GM12878 (cell line): ENCODE measurements at regions not wholly inside any gene's neighbourhood (a gene's known extent, or its start where the extent isn't known, plus 50 kb on each side); places are given as distances from the start of the nearest gene placed in this dataset.

Source experiments
- ATAC-seq: fragments of 200-7000 bp; cut with Tn5 transposase; 3 replicates; pipeline ENCODE4 v1.9.1; 2020; ENCODE audit warnings: mild to moderate bottlenecking, moderate library complexity
- BruUV-seq: library from RNA; stranded (reverse); fragments of 400-500 nt; replicated peaks from 2 replicates; lab custom pipeline; 2021; lab: Mats Ljungman, UMichigan
- CTCF ChIA-PET: fragments of 300-600 bp; sonication (Branson Sonifier 250); formaldehyde crosslinking; extraction: SDS; loops from one replicate; lab custom pipeline; 2021; ENCODE audit warnings: inconsistent platforms; lab: Yijun Ruan, JAX
- POLR2A ChIA-PET: fragments of 350-600 bp; formaldehyde crosslinking; extraction: SDS; loops from one replicate; lab custom pipeline; 2021; ENCODE audit warnings: inconsistent platforms; lab: Charles Lee
- RAD21 ChIA-PET: fragments of 300-600 bp; sonication (Branson Sonifier 250); formaldehyde crosslinking; loops from one replicate; lab custom pipeline; 2023; ENCODE audit warnings: antibody characterized with exemption; ENCODE audit not compliant: unreplicated experiment; lab: Charles Lee
- SMC1A ChIA-PET: fragments of 300-600 bp; sonication (Branson Sonifier 250); formaldehyde crosslinking; loops from one replicate; lab custom pipeline; 2023; ENCODE audit not compliant: unreplicated experiment, uncharacterized antibody; lab: Charles Lee
- DNase-seq: peaks from one replicate; pipeline ENCODE4 v3.0.0-alpha.2; 2011; ENCODE audit warnings: low read depth, low spot score
- FAIRE-seq: peaks from 3 replicates; lab custom pipeline; 2011; peaks lifted over from hg19 to GRCh38; lab: Jason Lieb, UNC
- H2AFZ ChIP-seq: 2 replicates; pipeline ENCODE4 v1.6.0; 2011; ENCODE audit warnings: low read depth, low read length, control low read depth; ENCODE audit not compliant: control insufficient read depth
- H3K27ac ChIP-seq: 2 replicates; pipeline ENCODE4 v1.5.1; 2011; ENCODE audit warnings: control low read depth; ENCODE audit not compliant: control insufficient read depth, insufficient read depth
- H3K27me3 ChIP-seq, 2 experiments: replicated peaks in 1 of 2; 2 replicates each; pipeline versions ENCODE4 v1.6.0 to v1.6.1; 2011; ENCODE audit warnings: low read length in 1 of 2; ENCODE audit not compliant: control insufficient read depth in 2 of 2, insufficient read depth in 2 of 2
- H3K36me3 ChIP-seq, 2 experiments: 2 replicates each; pipeline ENCODE4 v1.5.1; 2011; ENCODE audit warnings: low read length in 1 of 2; ENCODE audit not compliant: control insufficient read depth in 2 of 2, insufficient read depth in 2 of 2
- H3K4me1 ChIP-seq: 2 replicates; pipeline ENCODE4 v1.6.1; 2011; ENCODE audit warnings: mild to moderate bottlenecking, low read length, moderate library complexity, mixed read lengths; ENCODE audit not compliant: control insufficient read depth, insufficient read depth
- H3K4me2 ChIP-seq: 2 replicates; pipeline ENCODE4 v1.6.0; 2011; ENCODE audit warnings: control low read depth; ENCODE audit not compliant: control insufficient read depth, insufficient read depth
- H3K4me3 ChIP-seq: fragments of 200-600 bp; sonication (generic); 2 replicates; pipeline ENCODE4 v1.5.1; 2016
- H3K79me2 ChIP-seq: 2 replicates; pipeline ENCODE4 v1.6.0; 2011; ENCODE audit warnings: low read length; ENCODE audit not compliant: control insufficient read depth, insufficient read depth
- H3K9ac ChIP-seq: 2 replicates; pipeline ENCODE4 v1.8.0; 2011; ENCODE audit warnings: low read length, control low read depth, mixed read lengths; ENCODE audit not compliant: control insufficient read depth, insufficient read depth
- H3K9me3 ChIP-seq: replicated peaks from 3 replicates; pipeline ENCODE4 v1.5.1; 2011; ENCODE audit warnings: mild to moderate bottlenecking, low read length; ENCODE audit not compliant: control insufficient read depth, insufficient read depth
- H4K20me1 ChIP-seq: 2 replicates; pipeline ENCODE4 v1.6.0; 2011; ENCODE audit not compliant: control insufficient read depth, insufficient read depth
- BMI1 ChIP-seq: fragments of 450-650 bp; IDR thresholded peaks from 2 replicates; pipeline ENCODE4 v1.6.1; 2016; ENCODE audit warnings: mild to moderate bottlenecking, moderate library complexity, borderline replicate concordance
- FOXK2 ChIP-seq: fragments of 450-650 bp; IDR thresholded peaks from 2 replicates; pipeline ENCODE4 v1.6.1; 2017; ENCODE audit warnings: mild to moderate bottlenecking, moderate library complexity
- HCFC1 ChIP-seq: fragments of 150-350 bp; IDR thresholded peaks from 2 replicates; pipeline ENCODE4 v1.6.1; 2014; ENCODE audit warnings: low read length
- KDM1A ChIP-seq: fragments of 200-600 bp; sonication (generic); IDR thresholded peaks from 2 replicates; pipeline ENCODE4 v1.6.1; 2016; ENCODE audit warnings: borderline replicate concordance
- MTA2 ChIP-seq: fragments of 450-650 bp; IDR thresholded peaks from 2 replicates; pipeline ENCODE4 v1.6.1; 2016; ENCODE audit warnings: low read depth, mild to moderate bottlenecking, moderate library complexity
- MTA3 ChIP-seq: IDR thresholded peaks from 2 replicates; pipeline ENCODE4 v1.6.1; 2012; ENCODE audit warnings: low read length, inconsistent platforms, borderline replicate concordance
- PML ChIP-seq: IDR thresholded peaks from 2 replicates; pipeline ENCODE4 v1.6.1; 2012; ENCODE audit warnings: low read length, inconsistent platforms
- SPI1 ChIP-seq: IDR thresholded peaks from 2 replicates; pipeline ENCODE4 v1.6.1; 2011; ENCODE audit warnings: low read depth, mild to moderate bottlenecking, low read length, moderate library complexity, borderline replicate concordance; ENCODE audit not compliant: insufficient read depth
- SRF ChIP-seq, 2 experiments: IDR thresholded peaks; 2 replicates each; pipeline ENCODE4 v1.6.1; 2011; ENCODE audit warnings: low read depth in 2 of 2, low read length in 2 of 2, mild to moderate bottlenecking in 1 of 2, moderate library complexity in 1 of 2
- TAF1 ChIP-seq: IDR thresholded peaks from 2 replicates; pipeline ENCODE4 v1.6.1; 2011; ENCODE audit warnings: mild to moderate bottlenecking, low read depth, low read length, borderline replicate concordance
- TBL1XR1 ChIP-seq: IDR thresholded peaks from 2 replicates; pipeline ENCODE4 v1.6.1; 2012; ENCODE audit warnings: low read depth, low read length, improper control_type of control experiment
- TCF7 ChIP-seq: IDR thresholded peaks from 2 replicates; pipeline ENCODE4 v1.6.1; 2014; ENCODE audit warnings: antibody characterized with exemption, borderline replicate concordance
- ZNF24 ChIP-seq: fragments of 450-650 bp; IDR thresholded peaks from 2 replicates; pipeline ENCODE4 v1.6.1; 2017; ENCODE audit warnings: antibody characterized with exemption, mild to moderate bottlenecking
- ZSCAN29 ChIP-seq: fragments of 450-650 bp; IDR thresholded peaks from 2 replicates; pipeline ENCODE4 v1.6.1; 2017; ENCODE audit warnings: mild to moderate bottlenecking, moderate library complexity
- WGBS: methylation state at CpG from one replicate; pipeline ENCODE4 v1.1.6; 2016; ENCODE audit warnings: low lambda C conversion rate; ENCODE audit not compliant: insufficient replicate concordance, insufficient coverage; ENCODE audit errors: missing lambda C conversion rate; 5-methylcytosine and 5-hydroxymethylcytosine counted together
- in situ Hi-C: fragments of 300-500 bp; cut with MboI; formaldehyde crosslinking; loops from 9 replicates; pipeline ENCODE4 v1.14.3; 2018; ENCODE audit warnings: mixed read lengths
- intact Hi-C: fragments of 100-400 bp; cut with micrococcal nuclease; formaldehyde crosslinking; loops from one replicate; pipeline ENCODE4 v1.14.2; 2022; ENCODE audit not compliant: unreplicated experiment
- TF ChIP-seq, protein P1 (sequence below): IDR thresholded peaks from 2 replicates; pipeline ENCODE4 v1.6.1; 2012; ENCODE audit warnings: improper control_type of control experiment, low read depth, low read length; ENCODE audit not compliant: insufficient replicate concordance
- TF ChIP-seq, protein P2 (sequence below): fragments of 450-650 bp; formaldehyde crosslinking; IDR thresholded peaks from 2 replicates; pipeline ENCODE4 v1.4.0; 2022; ENCODE audit warnings: mild to moderate bottlenecking, moderate library complexity

DNA sequence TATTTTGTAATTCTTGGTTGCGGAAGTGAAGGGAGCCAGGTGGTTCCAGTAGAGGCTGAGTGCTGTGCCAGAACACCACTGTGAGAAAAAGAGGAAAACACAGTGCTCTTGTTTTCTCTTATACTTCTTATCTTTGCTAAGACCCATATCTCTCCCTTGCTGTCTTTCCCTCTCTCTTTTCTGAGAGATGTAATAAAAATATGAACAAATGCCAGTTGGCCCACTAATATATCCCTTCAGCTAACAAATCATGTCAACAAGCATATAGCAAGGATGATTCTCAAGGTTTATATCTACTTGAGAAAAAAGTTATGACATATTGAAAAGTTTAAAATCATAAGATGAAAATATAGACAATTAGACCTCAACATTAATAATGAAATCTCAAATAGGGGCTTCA is 758.3 kb downstream of the HDGFL1 start:
- no TSS peak for BruUV-seq
- FAIRE-seq: no peak
- 80% methylated on average over 1 of the region's 1 CpG for WGBS
- Histone ChIP-seq H3K36me3 (no peaks in the 10 kb centered on the region), H2AFZ (no peak overlapping the region), H3K9me3 (no peaks in the 10 kb centered on the region), H3K4me2 (no peak overlapping the region), H3K9ac (no peak overlapping the region), H3K27me3 (no peaks in the 10 kb centered on the region), H3K79me2 (no peaks in the 10 kb centered on the region), H3K27ac (no peak overlapping the region), H4K20me1 (no peaks in the 10 kb centered on the region), H3K4me3 (no peak overlapping the region), H3K4me1 (no peaks in the 10 kb centered on the region)
- POLR2A ChIA-PET: no interaction called here
- CTCF ChIA-PET: no interaction called here
- in situ Hi-C loops (no loop called here), intact Hi-C loops (no loop called here)
- TF ChIP-seq TAF1: no peak
- TF ChIP-seq PML: no peak
- TF ChIP-seq ZNF24: no peak
- TF ChIP-seq ZSCAN29: no peak
- TF ChIP-seq MTA2: no peak
- TF ChIP-seq, protein P1, sequence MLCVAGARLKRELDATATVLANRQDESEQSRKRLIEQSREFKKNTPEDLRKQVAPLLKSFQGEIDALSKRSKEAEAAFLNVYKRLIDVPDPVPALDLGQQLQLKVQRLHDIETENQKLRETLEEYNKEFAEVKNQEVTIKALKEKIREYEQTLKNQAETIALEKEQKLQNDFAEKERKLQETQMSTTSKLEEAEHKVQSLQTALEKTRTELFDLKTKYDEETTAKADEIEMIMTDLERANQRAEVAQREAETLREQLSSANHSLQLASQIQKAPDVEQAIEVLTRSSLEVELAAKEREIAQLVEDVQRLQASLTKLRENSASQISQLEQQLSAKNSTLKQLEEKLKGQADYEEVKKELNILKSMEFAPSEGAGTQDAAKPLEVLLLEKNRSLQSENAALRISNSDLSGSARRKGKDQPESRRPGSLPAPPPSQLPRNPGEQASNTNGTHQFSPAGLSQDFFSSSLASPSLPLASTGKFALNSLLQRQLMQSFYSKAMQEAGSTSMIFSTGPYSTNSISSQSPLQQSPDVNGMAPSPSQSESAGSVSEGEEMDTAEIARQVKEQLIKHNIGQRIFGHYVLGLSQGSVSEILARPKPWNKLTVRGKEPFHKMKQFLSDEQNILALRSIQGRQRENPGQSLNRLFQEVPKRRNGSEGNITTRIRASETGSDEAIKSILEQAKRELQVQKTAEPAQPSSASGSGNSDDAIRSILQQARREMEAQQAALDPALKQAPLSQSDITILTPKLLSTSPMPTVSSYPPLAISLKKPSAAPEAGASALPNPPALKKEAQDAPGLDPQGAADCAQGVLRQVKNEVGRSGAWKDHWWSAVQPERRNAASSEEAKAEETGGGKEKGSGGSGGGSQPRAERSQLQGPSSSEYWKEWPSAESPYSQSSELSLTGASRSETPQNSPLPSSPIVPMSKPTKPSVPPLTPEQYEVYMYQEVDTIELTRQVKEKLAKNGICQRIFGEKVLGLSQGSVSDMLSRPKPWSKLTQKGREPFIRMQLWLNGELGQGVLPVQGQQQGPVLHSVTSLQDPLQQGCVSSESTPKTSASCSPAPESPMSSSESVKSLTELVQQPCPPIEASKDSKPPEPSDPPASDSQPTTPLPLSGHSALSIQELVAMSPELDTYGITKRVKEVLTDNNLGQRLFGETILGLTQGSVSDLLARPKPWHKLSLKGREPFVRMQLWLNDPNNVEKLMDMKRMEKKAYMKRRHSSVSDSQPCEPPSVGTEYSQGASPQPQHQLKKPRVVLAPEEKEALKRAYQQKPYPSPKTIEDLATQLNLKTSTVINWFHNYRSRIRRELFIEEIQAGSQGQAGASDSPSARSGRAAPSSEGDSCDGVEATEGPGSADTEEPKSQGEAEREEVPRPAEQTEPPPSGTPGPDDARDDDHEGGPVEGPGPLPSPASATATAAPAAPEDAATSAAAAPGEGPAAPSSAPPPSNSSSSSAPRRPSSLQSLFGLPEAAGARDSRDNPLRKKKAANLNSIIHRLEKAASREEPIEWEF: no peak
- no peak for TF ChIP-seq HCFC1
- TF ChIP-seq KDM1A: no peak
- no peak for TF ChIP-seq MTA3
- no peak for TF ChIP-seq BMI1
- no peak for TF ChIP-seq TBL1XR1
- no peak for TF ChIP-seq SRF (IDR thresholded peaks at IDR 0.05; ENCODE audit: low read depth in 2 of 2, low read length in 2 of 2)
- no peak for TF ChIP-seq FOXK2
- TF ChIP-seq, protein P2, sequence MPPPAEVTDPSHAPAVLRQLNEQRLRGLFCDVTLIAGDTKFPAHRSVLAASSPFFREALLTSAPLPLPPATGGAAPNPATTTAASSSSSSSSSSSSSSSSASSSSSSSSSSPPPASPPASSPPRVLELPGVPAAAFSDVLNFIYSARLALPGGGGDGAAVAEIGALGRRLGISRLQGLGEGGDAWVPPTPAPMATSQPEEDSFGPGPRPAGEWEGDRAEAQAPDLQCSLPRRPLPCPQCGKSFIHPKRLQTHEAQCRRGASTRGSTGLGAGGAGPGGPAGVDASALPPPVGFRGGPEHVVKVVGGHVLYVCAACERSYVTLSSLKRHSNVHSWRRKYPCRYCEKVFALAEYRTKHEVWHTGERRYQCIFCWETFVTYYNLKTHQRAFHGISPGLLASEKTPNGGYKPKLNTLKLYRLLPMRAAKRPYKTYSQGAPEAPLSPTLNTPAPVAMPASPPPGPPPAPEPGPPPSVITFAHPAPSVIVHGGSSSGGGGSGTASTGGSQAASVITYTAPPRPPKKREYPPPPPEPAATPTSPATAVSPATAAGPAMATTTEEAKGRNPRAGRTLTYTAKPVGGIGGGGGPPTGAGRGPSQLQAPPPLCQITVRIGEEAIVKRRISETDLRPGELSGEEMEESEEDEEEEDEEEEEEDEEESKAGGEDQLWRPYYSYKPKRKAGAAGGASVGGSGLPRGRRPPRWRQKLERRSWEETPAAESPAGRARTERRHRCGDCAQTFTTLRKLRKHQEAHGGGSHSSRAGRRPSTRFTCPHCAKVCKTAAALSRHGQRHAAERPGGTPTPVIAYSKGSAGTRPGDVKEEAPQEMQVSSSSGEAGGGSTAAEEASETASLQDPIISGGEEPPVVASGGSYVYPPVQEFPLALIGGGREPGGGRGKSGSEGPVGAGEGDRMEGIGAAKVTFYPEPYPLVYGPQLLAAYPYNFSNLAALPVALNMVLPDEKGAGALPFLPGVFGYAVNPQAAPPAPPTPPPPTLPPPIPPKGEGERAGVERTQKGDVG: no peak
- no peak for TF ChIP-seq TCF7
- no peak for TF ChIP-seq SPI1
- SMC1A ChIA-PET: no interaction called here
- ATAC-seq: no peak
- RAD21 ChIA-PET: no interaction called here
- DNase-seq: no peak
